PC-3 (cell line): ENCODE measurements at regions not wholly inside any gene's neighbourhood (a gene's known extent, or its start where the extent isn't known, plus 50 kb on each side); places are given as distances from the start of the nearest gene placed in this dataset.

Experiments used
- ATAC-seq: fragments of 200-7000 bp; cut with Tn5 transposase; 2 replicates; pipeline ENCODE4 v1.9.1; 2020; ENCODE audit warnings: mild to moderate bottlenecking, moderate library complexity
- BruUV-seq: library from RNA; stranded (reverse); fragments of 400-500 nt; replicated peaks from 2 replicates; lab custom pipeline; 2021; lab: Mats Ljungman, UMichigan
- CTCF ChIA-PET: fragments of 300-600 bp; sonication (Branson Sonifier 250); formaldehyde crosslinking; loops from one replicate; lab custom pipeline; 2022; ENCODE audit warnings: antibody characterized with exemption; lab: Charles Lee
- POLR2A ChIA-PET: fragments of 300-600 bp; sonication (Branson Sonifier 250); formaldehyde crosslinking; loops from one replicate; lab custom pipeline; 2022; ENCODE audit warnings: antibody characterized with exemption; ENCODE audit not compliant: unreplicated experiment; lab: Charles Lee
- DNase-seq: peaks from one replicate; pipeline ENCODE4 v3.0.0-alpha.2; 2015
- H2AFZ ChIP-seq: fragments of 300-600 bp; sonication (generic); 2 replicates; pipeline ENCODE4 v1.6.0; 2016; ENCODE audit warnings: antibody characterized with exemption, low read length
- H3F3A ChIP-seq: fragments of 300-600 bp; sonication (generic); one replicate; pipeline ENCODE4 v1.6.0; 2017; ENCODE audit warnings: antibody characterized with exemption, low read length, control low read depth, mild to moderate bottlenecking; ENCODE audit not compliant: unreplicated experiment
- H3K27ac ChIP-seq: fragments of 300-600 bp; sonication (generic); 2 replicates; pipeline ENCODE4 v1.5.1; 2016; ENCODE audit warnings: mild to moderate bottlenecking, low read length
- H3K27me3 ChIP-seq: fragments of 300-600 bp; sonication (generic); 2 replicates; pipeline ENCODE4 v1.6.1; 2016; ENCODE audit warnings: low read length, mixed read lengths
- H3K36me3 ChIP-seq: fragments of 300-600 bp; sonication (generic); 2 replicates; pipeline ENCODE4 v1.6.1; 2016; ENCODE audit warnings: low read depth, mixed run types, low read length, mixed read lengths
- H3K4me1 ChIP-seq: fragments of 300-600 bp; sonication (generic); 2 replicates; pipeline ENCODE4 v1.5.1; 2016; ENCODE audit warnings: low read length; ENCODE audit not compliant: insufficient read depth
- H3K4me2 ChIP-seq: fragments of 300-600 bp; sonication (generic); 2 replicates; pipeline ENCODE4 v1.6.0; 2016; ENCODE audit warnings: low read length
- H3K4me3 ChIP-seq: fragments of 300-600 bp; sonication (generic); 2 replicates; pipeline ENCODE4 v1.5.1; 2016; ENCODE audit warnings: mild to moderate bottlenecking, low read length, mixed read lengths
- H3K79me2 ChIP-seq: fragments of 300-600 bp; sonication (generic); 2 replicates; pipeline ENCODE4 v1.6.1; 2017; ENCODE audit warnings: low read length, mixed read lengths
- H3K9ac ChIP-seq: fragments of 300-600 bp; sonication (generic); 2 replicates; pipeline ENCODE4 v1.6.0; 2016; ENCODE audit warnings: mild to moderate bottlenecking, low read length
- H3K9me2 ChIP-seq: fragments of 300-600 bp; sonication (generic); replicated peaks from 2 replicates; pipeline ENCODE4 v1.6.1; 2016; ENCODE audit warnings: mixed run types, low read length, mixed read lengths
- H3K9me3 ChIP-seq: fragments of 300-600 bp; sonication (generic); 2 replicates; pipeline ENCODE4 v1.6.1; 2016; ENCODE audit warnings: low read length, mixed read lengths
- H4K20me1 ChIP-seq: fragments of 300-600 bp; sonication (generic); 2 replicates; pipeline ENCODE4 v1.6.1; 2016; ENCODE audit warnings: low read length, mixed read lengths
- EZH2 ChIP-seq: fragments of 300-600 bp; sonication (generic); IDR thresholded peaks from one replicate; pipeline ENCODE4 v1.6.1; 2017; ENCODE audit warnings: antibody characterized with exemption, mild to moderate bottlenecking, low read length; ENCODE audit not compliant: unreplicated experiment
- EZH2phosphoT487 ChIP-seq: fragments of 300-600 bp; sonication (generic); IDR thresholded peaks from 2 replicates; pipeline ENCODE4 v1.6.1; 2018; ENCODE audit warnings: mild to moderate bottlenecking, antibody characterized with exemption, low read length, borderline replicate concordance
- intact Hi-C: fragments of 100-400 bp; cut with micrococcal nuclease; formaldehyde crosslinking; loops from 2 replicates; pipeline ENCODE4 v1.9.0; 2023
- TF ChIP-seq, protein P1 (sequence below): fragments of 300-600 bp; sonication (generic); conservative IDR thresholded peaks from 2 replicates; pipeline ENCODE4 v1.5.1; 2017; ENCODE audit warnings: antibody characterized with exemption, low read depth, mild to moderate bottlenecking, low read length

DNA sequence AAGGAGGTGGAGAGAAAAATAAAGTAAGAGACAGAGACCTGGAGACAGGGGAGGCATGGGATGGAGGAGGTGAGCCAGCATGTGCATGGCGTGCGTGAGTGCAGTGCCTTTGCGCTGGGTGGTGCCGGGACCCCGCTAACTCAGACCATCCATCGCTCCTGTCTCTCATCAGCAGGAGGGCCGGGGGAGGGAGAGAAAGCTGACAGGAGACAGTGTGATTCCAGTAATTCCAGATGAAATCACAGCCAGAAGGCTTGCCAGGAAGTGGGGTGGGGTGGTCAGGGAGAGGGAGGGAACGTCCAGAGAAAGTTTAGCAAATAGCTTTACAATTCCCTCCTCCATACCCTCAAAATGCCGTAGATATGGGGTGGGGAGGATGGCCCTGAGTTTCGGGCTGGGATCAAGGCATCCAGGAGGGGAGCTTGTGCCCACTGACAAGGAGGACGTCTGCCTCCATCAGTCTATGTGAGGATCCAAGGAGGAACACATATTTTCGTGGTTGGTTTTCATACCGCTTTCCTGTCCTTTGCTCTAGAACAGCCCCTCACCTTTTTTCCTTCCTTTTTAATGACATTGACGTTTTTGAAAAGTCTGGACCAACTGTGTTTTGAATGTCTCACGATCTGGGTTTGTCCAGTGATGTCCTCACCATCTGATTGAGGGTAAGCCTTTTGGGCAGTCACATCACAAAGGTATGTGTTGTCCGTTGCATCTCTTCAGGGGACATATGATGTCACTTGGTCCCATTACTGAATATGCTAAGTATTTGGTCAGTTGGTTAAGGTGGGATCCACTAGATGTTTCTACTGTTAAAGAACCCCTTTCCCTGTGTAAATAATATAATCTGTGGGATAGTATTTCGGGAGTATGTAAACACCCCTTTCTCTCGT is 567.3 kb downstream of the MIAT start:
- H3F3A ChIP-seq, result no peaks in the 10 kb centered on the region
- no peak overlapping the region for H3K27ac ChIP-seq
- ChIA-PET POLR2A (no interaction called here), CTCF (no interaction called here)
- no peak overlapping the region for H3K4me2 ChIP-seq
- no peaks in the 10 kb centered on the region for H3K9me3 ChIP-seq
- no peaks in the 10 kb centered on the region for H3K9me2 ChIP-seq
- H3K9ac ChIP-seq, result no peak overlapping the region
- no peaks in the 10 kb centered on the region for H3K79me2 ChIP-seq
- no peak for ATAC-seq
- TF ChIP-seq EZH2 (no peak), EZH2phosphoT487 (no peak)
- TF ChIP-seq, protein P1, sequence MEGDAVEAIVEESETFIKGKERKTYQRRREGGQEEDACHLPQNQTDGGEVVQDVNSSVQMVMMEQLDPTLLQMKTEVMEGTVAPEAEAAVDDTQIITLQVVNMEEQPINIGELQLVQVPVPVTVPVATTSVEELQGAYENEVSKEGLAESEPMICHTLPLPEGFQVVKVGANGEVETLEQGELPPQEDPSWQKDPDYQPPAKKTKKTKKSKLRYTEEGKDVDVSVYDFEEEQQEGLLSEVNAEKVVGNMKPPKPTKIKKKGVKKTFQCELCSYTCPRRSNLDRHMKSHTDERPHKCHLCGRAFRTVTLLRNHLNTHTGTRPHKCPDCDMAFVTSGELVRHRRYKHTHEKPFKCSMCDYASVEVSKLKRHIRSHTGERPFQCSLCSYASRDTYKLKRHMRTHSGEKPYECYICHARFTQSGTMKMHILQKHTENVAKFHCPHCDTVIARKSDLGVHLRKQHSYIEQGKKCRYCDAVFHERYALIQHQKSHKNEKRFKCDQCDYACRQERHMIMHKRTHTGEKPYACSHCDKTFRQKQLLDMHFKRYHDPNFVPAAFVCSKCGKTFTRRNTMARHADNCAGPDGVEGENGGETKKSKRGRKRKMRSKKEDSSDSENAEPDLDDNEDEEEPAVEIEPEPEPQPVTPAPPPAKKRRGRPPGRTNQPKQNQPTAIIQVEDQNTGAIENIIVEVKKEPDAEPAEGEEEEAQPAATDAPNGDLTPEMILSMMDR, result no peak
- no peaks in the 10 kb centered on the region for H3K36me3 ChIP-seq
- BruUV-seq, result no TSS peak
- intact Hi-C loops, result no loop called here
- H4K20me1 ChIP-seq, result no peaks in the 10 kb centered on the region
- no peak overlapping the region for H3K4me3 ChIP-seq
- H3K27me3 ChIP-seq, result no peaks in the 10 kb centered on the region
- no peaks in the 10 kb centered on the region for H3K4me1 ChIP-seq
- no peak for DNase-seq
- H2AFZ ChIP-seq, result no peak overlapping the region

GRCh38 chr22:27226666-27227065 is 569.3 kb downstream of the MIAT start:
- Histone ChIP-seq H3K79me2 (no peaks in the 10 kb centered on the region), H3K9me3 (no peaks in the 10 kb centered on the region), H3K4me1 (no peaks in the 10 kb centered on the region), H3K36me3 (no peaks in the 10 kb centered on the region), H3K27ac (no peak overlapping the region), H3K4me2 (no peak overlapping the region), H3F3A (no peaks in the 10 kb centered on the region), H3K4me3 (no peak overlapping the region), H2AFZ (no peak overlapping the region), H3K9me2 (no peaks in the 10 kb centered on the region), H4K20me1 (no peaks in the 10 kb centered on the region), H3K27me3 (0 out of 2 replicates have a peak, but pooled peaks cover 1% of the 10 kb centered on the region), H3K9ac (no peak overlapping the region)
- intact Hi-C loops, result no loop called here
- BruUV-seq, result no TSS peak
- ChIA-PET POLR2A (no interaction called here), CTCF (no interaction called here)
- TF ChIP-seq, protein P1, result no peak
- TF ChIP-seq EZH2phosphoT487 (no peak), EZH2 (no peak)
- ATAC-seq, result no peak
- DNase-seq, result no peak

DNA sequence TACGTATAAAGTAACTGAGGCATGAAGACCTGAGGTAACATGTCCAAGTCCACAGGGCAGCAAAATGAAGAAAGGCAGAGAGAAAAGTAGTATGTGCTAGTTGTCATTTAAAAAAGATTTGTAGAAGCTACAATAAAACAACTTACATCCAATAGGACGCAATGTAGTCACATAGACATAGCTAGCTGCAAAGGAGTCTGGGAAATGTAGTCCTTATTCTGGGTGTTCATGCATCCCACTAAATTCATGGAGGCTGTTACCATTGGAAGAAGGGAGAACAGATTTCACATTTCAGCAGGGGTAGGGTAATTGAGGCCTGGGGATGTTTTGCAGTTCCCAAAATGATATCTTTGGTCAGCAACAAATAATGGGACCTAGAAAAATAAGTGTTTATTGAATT is 571.4 kb downstream of the MIAT start:
- no peak overlapping the region for H3K4me3 ChIP-seq
- H3K4me2 ChIP-seq, result no peak overlapping the region
- intact Hi-C loops, result no loop called here
- BruUV-seq, result no TSS peak
- H3K36me3 ChIP-seq, result no peaks in the 10 kb centered on the region
- ChIA-PET CTCF (no interaction called here), POLR2A (no interaction called here)
- no peaks in the 10 kb centered on the region for H3K79me2 ChIP-seq
- no peak overlapping the region for H2AFZ ChIP-seq
- 0 out of 2 replicates have a peak, but pooled peaks cover 11% of the 10 kb centered on the region for H3K27me3 ChIP-seq
- no peak for ATAC-seq
- no peak overlapping the region for H3K27ac ChIP-seq
- H3K4me1 ChIP-seq, result no peaks in the 10 kb centered on the region
- DNase-seq, result no peak
- TF ChIP-seq EZH2, result no peak
- TF ChIP-seq, protein P1, result no peak
- TF ChIP-seq EZH2phosphoT487, result no peak
- H3F3A ChIP-seq, result no peaks in the 10 kb centered on the region
- no peaks in the 10 kb centered on the region for H3K9me3 ChIP-seq
- no peaks in the 10 kb centered on the region for H4K20me1 ChIP-seq
- H3K9ac ChIP-seq, result no peak overlapping the region
- H3K9me2 ChIP-seq, result no peaks in the 10 kb centered on the region
